Duodenal mucosa (tissue), 2 donors: ENCODE measurements at regions not wholly inside any gene's neighbourhood (a gene's known extent, or its start where the extent isn't known, plus 50 kb on each side); places are given as distances from the start of the nearest gene placed in this dataset.

Source experiments
- H3K27ac ChIP-seq: one replicate; pipeline ENCODE4 v1.7.0; 2013; ENCODE audit warnings: low read depth, low read length
- H3K27me3 ChIP-seq, 2 donors: one replicate each; pipeline ENCODE4 v1.7.0; 2013; ENCODE audit warnings: low read length in 2 of 2, control low read depth in 1 of 2; ENCODE audit not compliant: insufficient read depth in 2 of 2, control insufficient read depth in 1 of 2
- H3K36me3 ChIP-seq, 2 donors: one replicate each; pipeline ENCODE4 v1.7.0; 2013; ENCODE audit warnings: low read length in 2 of 2, control low read depth in 1 of 2; ENCODE audit not compliant: insufficient read depth in 2 of 2, control insufficient read depth in 1 of 2
- H3K4me1 ChIP-seq, 2 donors: one replicate each; pipeline ENCODE4 v1.7.0; 2013; ENCODE audit warnings: low read length in 2 of 2, control low read depth in 1 of 2; ENCODE audit not compliant: insufficient read depth in 2 of 2, control insufficient read depth in 1 of 2
- H3K4me3 ChIP-seq, 2 donors: one replicate each; pipeline ENCODE4 v1.7.0; 2013; ENCODE audit warnings: low read length in 2 of 2, low read depth in 1 of 2
- H3K9ac ChIP-seq, 2 donors: one replicate each; pipeline ENCODE4 v1.7.0; 2013; ENCODE audit warnings: low read length in 2 of 2, low read depth in 1 of 2
- H3K9me3 ChIP-seq, 2 donors: one replicate each; pipeline ENCODE4 v1.7.0; 2013; ENCODE audit warnings: low read length in 2 of 2, control low read depth in 1 of 2; ENCODE audit not compliant: control insufficient read depth in 1 of 2

- H3K36me3 ChIP-seq: no peaks in the 10 kb centered on the region
- H3K27ac ChIP-seq: no peak overlapping the region
These were observed 636.7 kb upstream of the IGFBP3 start for GRCh38 chr7:46557781-46558180.

GRCh38 chr7:46557295-46557711 lies 636.2 kb upstream of the IGFBP3 start:
- no peak overlapping the region for H3K27ac ChIP-seq
- no peak overlapping the region for H3K9ac ChIP-seq
- no peak overlapping the region for H3K4me3 ChIP-seq

More at GRCh38 chr7:46557781-46558180, 636.7 kb upstream of the IGFBP3 start:
- Histone ChIP-seq H3K9me3 (no peaks in the 10 kb centered on the region), H3K4me1 (peaks cover 0 to 10% of the 10 kb centered on the region in 2 donors), H3K9ac (no peak overlapping the region), H3K4me3 (no peak overlapping the region), H3K27me3 (no peaks in the 10 kb centered on the region)

GRCh38 chr7:46554688-46555422 lies 633.8 kb upstream of the IGFBP3 start:
- Histone ChIP-seq H3K36me3 (no peaks in the 10 kb centered on the region), H3K4me3 (no peak overlapping the region), H3K4me1 (peaks cover 0 to 10% of the 10 kb centered on the region in 2 donors), H3K9me3 (no peaks in the 10 kb centered on the region), H3K9ac (no peak overlapping the region), H3K27me3 (no peaks in the 10 kb centered on the region), H3K27ac (no peak overlapping the region)

More at GRCh38 chr7:46557295-46557711, 636.2 kb upstream of the IGFBP3 start:
- peaks cover 0 to 10% of the 10 kb centered on the region in 2 donors for H3K4me1 ChIP-seq
- no peaks in the 10 kb centered on the region for H3K9me3 ChIP-seq
- H3K27me3 ChIP-seq: no peaks in the 10 kb centered on the region
- no peaks in the 10 kb centered on the region for H3K36me3 ChIP-seq

- Histone ChIP-seq H3K4me1 (no peaks in the 10 kb centered on the region), H3K9me3 (no peaks in the 10 kb centered on the region), H3K9ac (no peak overlapping the region), H3K36me3 (no peaks in the 10 kb centered on the region), H3K27me3 (no peaks in the 10 kb centered on the region), H3K4me3 (no peak overlapping the region), H3K27ac (no peak overlapping the region)
These were observed 630.5 kb upstream of the IGFBP3 start for GRCh38 chr7:46551603-46552002.

GRCh38 chr7:46550864-46551263 lies 629.8 kb upstream of the IGFBP3 start:
- no peaks in the 10 kb centered on the region for H3K36me3 ChIP-seq
- H3K27ac ChIP-seq: no peak overlapping the region
- H3K27me3 ChIP-seq: no peaks in the 10 kb centered on the region
- H3K4me3 ChIP-seq: no peak overlapping the region
- no peaks in the 10 kb centered on the region for H3K9me3 ChIP-seq
- H3K4me1 ChIP-seq: no peaks in the 10 kb centered on the region
- no peak overlapping the region for H3K9ac ChIP-seq

GRCh38 chr7:46549892-46550639 lies 629.0 kb upstream of the IGFBP3 start:
- Histone ChIP-seq H3K36me3 (no peaks in the 10 kb centered on the region), H3K27me3 (no peaks in the 10 kb centered on the region), H3K4me3 (no peak overlapping the region), H3K9ac (no peak overlapping the region), H3K27ac (no peak overlapping the region), H3K9me3 (no peaks in the 10 kb centered on the region), H3K4me1 (no peaks in the 10 kb centered on the region)

- Histone ChIP-seq H3K4me3 (no peak overlapping the region), H3K9me3 (no peaks in the 10 kb centered on the region), H3K4me1 (peaks cover 0 to 6% of the 10 kb centered on the region in 2 donors), H3K36me3 (no peaks in the 10 kb centered on the region), H3K27me3 (no peaks in the 10 kb centered on the region), H3K9ac (no peak overlapping the region), H3K27ac (no peak overlapping the region)
These were observed 628.3 kb upstream of the IGFBP3 start for GRCh38 chr7:46549347-46549746.

- H3K36me3 ChIP-seq: no peaks in the 10 kb centered on the region
- no peak overlapping the region for H3K9ac ChIP-seq
- no peaks in the 10 kb centered on the region for H3K9me3 ChIP-seq
- H3K4me3 ChIP-seq: no peak overlapping the region
- no peak overlapping the region for H3K27ac ChIP-seq
- no peaks in the 10 kb centered on the region for H3K27me3 ChIP-seq
- peaks cover 7 to 16% of the 10 kb centered on the region in 2 donors for H3K4me1 ChIP-seq
These were observed 626.0 kb upstream of the IGFBP3 start for GRCh38 chr7:46547044-46547443.

- Histone ChIP-seq H3K4me3 (no peak overlapping the region), H3K27me3 (no peaks in the 10 kb centered on the region), H3K27ac (no peak overlapping the region), H3K9ac (no peak overlapping the region), H3K9me3 (no peaks in the 10 kb centered on the region), H3K36me3 (no peaks in the 10 kb centered on the region), H3K4me1 (peaks cover 7 to 20% of the 10 kb centered on the region in 2 donors)
These were observed 624.7 kb upstream of the IGFBP3 start for GRCh38 chr7:46545790-46546189.

GRCh38 chr7:46544396-46545008 lies 623.4 kb upstream of the IGFBP3 start:
- Histone ChIP-seq H3K9ac (no peak overlapping the region), H3K9me3 (no peaks in the 10 kb centered on the region), H3K27ac (no peak overlapping the region), H3K4me1 (peaks cover 7 to 20% of the 10 kb centered on the region in 2 donors), H3K4me3 (no peak overlapping the region), H3K27me3 (no peaks in the 10 kb centered on the region), H3K36me3 (no peaks in the 10 kb centered on the region)
